ENCODE measurements at regions not wholly inside any gene's neighbourhood (a gene's known extent, or its start where the extent isn't known, plus 50 kb on each side); places are given as distances from the start of the nearest gene placed in this dataset.
"Not testable (repeated sequence)": the region's sequence is repeated elsewhere in the genome, so short reads cannot be mapped to it uniquely, and the experiment has no call there.

GRCh38 chr7:47185170-47185569, 396.7 kb downstream of the TNS3 start:
- no peak overlapping the region for H3K4me3 ChIP-seq (ENCODE audit: low read depth, low read length)
- DNase-seq (ENCODE audit: low read depth), result no peak
- no peak for TF ChIP-seq CTCF (IDR thresholded peaks at IDR 0.05; ENCODE audit: low read depth, low read length, missing control alignments)

DNA sequence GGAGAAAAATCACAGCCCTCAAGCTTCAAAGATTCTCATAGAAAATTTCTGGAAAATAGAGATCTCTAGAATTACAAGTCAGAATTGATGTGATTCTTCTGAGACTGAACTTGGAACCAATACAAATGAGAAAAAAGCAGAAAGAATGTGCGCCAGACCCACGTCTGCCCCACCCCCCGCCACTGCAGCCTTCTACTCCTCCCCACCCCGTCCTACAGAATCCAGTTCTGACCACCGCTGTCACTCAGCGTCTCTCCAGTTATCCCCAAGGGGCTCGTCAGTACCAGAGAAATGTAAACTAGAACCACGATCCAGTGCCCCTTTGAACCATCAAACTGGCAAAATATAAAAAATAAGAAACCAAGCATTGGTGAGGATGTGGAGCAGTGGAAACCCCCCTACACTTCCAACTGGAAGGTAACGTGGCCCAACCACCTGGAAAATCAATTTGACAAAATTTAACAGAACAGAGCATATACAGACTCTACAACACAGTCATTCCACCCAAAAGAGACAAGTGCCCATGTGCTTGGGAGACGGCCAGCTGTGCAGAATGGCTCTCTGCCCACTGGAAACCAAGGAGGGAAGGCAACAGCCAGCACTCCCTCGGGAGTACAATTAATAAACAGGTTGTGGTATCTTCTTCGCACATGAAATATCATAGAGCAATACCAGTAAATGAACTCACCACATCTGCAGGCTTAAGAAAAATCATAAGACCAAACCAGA, 397.9 kb downstream of the TNS3 start:
- H3K4me3 ChIP-seq (ENCODE audit: low read depth, low read length), result no peak overlapping the region
- DNase-seq (ENCODE audit: low read depth), result no peak
- TF ChIP-seq CTCF (IDR thresholded peaks at IDR 0.05; ENCODE audit: low read depth, low read length, missing control alignments), result no peak

- no peak for TF ChIP-seq CTCF (IDR thresholded peaks at IDR 0.05; ENCODE audit: low read depth, low read length, missing control alignments)
- no peak for DNase-seq (ENCODE audit: low read depth)
- no peak overlapping the region for H3K4me3 ChIP-seq (ENCODE audit: low read depth, low read length)
Measured at GRCh38 chr7:47181746-47182361, 400.1 kb downstream of the TNS3 start.

- no peak for DNase-seq (ENCODE audit: low read depth)
- no peak for TF ChIP-seq CTCF (IDR thresholded peaks at IDR 0.05; ENCODE audit: low read depth, low read length, missing control alignments)
- H3K4me3 ChIP-seq (ENCODE audit: low read depth, low read length), result no peak overlapping the region
Measured at GRCh38 chr7:47180516-47180826, 401.4 kb downstream of the TNS3 start.

GRCh38 chr7:47179812-47180515, 401.9 kb downstream of the TNS3 start:
- no peak overlapping the region for H3K4me3 ChIP-seq (ENCODE audit: low read depth, low read length)
- TF ChIP-seq CTCF (IDR thresholded peaks at IDR 0.05; ENCODE audit: low read depth, low read length, missing control alignments), result peak; percentile 65
- DNase-seq (ENCODE audit: low read depth), result no peak

DNA sequence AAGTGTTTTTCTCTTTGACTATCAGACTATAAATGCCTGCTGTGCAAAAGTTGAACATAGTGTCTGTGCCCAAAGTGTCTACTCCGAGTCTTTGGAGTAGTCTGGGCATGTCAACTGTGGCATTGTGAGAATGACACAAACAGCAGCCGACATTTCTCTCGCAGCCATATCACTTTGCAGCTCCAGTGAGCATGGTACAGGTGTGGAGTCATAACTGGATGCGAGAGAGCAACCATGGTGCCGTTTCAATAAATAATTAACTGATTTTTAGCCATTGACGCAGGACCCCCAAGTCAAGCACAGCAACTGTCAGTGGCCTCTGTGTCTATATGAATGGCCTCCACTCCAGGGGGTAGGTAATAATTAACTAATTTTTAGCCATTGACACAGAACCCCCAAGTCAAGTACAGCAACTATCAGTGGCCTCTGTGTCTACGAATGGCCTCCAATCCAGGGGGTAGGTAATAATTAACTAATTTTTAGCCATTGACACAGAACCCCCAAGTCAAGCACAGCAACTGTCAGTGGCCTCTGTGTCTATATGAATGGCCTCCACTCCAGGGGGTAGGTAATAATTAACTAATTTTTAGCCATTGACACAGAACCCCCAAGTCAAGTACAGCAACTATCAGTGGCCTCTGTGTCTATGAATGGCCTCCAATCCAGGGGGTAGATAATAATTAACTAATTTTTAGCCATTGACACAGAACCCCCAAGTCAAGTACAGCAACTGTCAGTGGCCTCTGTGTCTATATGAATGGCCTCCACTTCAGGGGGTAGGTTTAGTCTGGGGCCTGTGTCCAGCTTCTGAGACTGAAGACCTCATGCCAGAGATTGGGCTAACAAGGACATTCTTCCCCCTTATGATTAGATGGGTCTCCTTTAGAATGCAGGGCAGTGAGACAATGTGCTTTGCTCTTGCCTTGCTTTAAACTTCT, 409.0 kb downstream of the TNS3 start:
- H3K4me3 ChIP-seq (ENCODE audit: low read depth, low read length); DNase-seq (ENCODE audit: low read depth): not testable (repeated sequence)

DNA sequence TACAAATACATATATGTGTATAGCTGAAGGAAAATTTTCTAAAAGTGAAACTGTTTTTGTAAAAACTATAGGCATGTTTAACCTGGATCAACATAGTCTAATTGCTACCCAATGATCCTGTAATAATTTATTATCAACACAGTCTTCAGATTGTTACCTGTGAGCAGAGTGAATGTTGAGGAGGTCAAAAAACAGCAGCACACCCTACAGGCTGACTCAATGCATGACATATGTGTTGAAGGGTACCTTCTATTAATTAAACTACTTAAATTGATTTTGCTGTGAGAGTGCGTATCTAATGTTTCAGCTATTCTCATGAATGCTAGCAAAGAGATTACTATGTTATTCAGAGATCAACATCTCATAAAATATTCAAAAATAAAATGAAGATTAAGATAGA, 411.4 kb downstream of the TNS3 start:
- DNase-seq (ENCODE audit: low read depth), result no peak
- H3K4me3 ChIP-seq (ENCODE audit: low read depth, low read length), result no peak overlapping the region
- no peak for TF ChIP-seq CTCF (IDR thresholded peaks at IDR 0.05; ENCODE audit: low read depth, low read length, missing control alignments)
